Activated naive CD4-positive, alpha-beta T cell treated with anti-CD3 and anti-CD28 coated beads, Interleukin-2, amount 50 U/mL, for 16 hours (primary cell): ENCODE measurements at regions not wholly inside any gene's neighbourhood (a gene's known extent, or its start where the extent isn't known, plus 50 kb on each side); places are given as distances from the start of the nearest gene placed in this dataset.
"Not testable (repeated sequence)": the region's sequence is repeated elsewhere in the genome, so short reads cannot be mapped to it uniquely, and the experiment has no call there.

Source experiments
- DNase-seq: peaks from one replicate; pipeline ENCODE4 v3.0.0-alpha.2; 2020

DNA sequence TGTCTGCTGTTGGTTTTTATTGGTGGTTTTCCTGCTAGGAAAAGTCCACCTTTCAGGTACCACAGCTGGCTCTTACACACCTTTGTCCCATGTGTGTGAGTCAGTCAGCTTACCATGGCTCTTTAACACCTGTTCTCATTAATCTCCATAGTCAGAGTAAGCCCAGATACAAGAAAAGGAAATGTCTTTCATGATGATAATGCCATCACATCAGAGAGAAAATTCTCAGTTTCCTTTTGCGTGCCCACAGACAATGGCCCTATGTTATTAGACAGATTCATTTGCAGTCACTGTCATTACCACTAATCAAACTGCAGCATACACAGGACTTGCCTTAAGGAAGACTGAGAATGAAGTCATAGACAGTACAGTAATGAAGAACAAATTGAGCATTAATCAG, 1583.6 kb upstream of the LRRTM3 start:
- DNase-seq, result no peak

DNA sequence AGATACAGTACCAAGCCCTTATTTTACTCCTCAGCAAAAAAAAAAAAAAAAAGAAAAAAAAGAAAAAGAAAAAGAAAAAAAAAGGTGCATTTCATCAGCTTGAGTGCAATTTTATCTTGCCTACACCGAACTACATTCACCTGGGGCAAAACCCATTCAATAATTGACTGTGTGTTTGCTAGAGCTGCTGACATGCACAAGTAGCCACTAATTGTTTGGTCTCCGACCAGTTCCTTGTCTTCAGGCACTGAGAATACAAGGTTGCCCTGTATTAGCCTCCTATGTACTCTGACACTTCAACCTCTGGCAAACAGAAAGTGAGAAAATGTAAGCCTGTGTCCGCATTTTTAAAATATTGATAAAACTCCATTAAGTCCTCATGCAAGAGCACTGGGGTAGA, 1579.4 kb upstream of the LRRTM3 start:
- no peak for DNase-seq

DNA sequence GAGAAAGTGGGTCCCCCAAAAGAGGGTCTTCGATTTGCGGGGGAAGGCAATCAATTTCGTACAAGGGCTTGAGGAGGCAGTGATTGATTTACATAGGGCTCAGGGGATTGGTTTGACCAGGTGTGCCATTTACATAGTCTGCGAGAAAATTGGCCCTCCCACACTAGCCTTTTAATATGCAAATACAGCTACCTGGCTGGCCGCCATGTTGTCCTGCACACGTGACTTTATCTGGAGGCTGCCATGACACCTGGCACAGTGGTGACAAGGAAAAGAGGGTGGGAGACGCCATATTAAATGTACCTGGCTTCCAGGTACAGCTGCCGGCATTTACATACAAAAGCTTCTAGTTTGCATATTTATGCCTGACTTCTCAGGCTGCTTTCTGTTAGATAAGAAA, 1577.2 kb upstream of the LRRTM3 start:
- no peak for DNase-seq

DNA sequence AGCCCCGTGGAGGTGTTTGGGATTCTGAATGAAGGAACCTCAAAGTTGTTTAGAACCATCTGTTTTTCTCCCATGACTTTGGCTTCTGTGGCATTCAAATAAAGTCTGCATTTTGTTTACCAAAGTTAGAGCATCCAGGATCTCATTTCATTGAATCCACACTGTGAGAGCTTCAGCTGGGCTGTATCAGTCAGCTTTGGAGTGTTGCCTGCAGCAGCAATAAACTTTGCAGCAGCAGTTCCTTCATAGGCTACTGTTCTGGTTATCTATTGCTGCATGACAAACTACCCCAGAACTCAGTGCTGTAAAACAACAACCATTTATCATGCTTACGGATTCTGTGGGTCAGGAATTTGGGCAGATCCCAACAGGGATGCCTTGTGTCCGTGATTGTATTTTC, 1575.2 kb upstream of the LRRTM3 start:
- DNase-seq, result no peak

DNA sequence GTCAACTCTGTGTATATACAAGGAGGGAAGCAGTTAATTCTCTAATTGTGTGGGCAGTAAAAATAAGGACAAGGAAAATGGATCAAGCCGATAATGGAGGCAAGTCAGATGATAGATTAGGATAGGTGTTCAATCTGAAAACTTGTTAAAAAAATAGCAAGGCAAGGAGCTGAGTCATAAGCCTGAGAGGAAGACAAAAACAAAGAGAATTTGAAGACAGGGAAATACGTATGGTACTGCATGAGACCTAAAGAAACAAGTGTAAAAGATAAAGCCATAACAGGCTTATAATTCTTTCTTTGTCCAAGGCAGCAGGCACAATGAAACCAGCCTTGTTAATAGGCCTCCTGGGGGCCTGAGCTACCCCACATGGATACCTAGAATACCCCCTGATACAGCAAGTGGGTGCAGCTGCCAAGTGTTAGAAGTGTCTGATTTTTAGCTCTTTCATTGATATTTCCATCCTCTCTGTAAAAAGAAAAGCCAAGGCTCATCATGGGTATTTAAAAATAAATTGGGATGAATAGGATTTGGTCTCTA, 1570.6 kb upstream of the LRRTM3 start:
- DNase-seq, result no peak

DNA sequence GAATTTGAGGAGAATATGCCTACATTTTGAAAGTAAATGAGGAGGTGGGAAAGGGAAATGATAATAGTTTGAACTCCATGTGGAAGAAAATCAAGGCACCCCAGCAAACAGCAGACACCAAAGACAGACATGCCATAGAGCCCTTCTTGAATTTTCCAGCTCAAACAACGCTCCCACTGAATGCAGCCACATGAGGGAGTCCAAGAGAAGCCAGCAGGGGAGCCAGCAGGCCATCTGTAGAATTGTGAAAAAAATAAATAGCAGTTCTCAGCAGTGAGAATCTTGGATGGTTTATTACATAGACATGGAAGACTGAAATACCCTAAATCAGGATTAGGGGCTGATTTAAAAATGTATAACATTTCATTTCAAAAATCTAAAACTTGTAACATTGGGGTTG, 1567.3 kb upstream of the LRRTM3 start:
- DNase-seq, result no peak

DNA sequence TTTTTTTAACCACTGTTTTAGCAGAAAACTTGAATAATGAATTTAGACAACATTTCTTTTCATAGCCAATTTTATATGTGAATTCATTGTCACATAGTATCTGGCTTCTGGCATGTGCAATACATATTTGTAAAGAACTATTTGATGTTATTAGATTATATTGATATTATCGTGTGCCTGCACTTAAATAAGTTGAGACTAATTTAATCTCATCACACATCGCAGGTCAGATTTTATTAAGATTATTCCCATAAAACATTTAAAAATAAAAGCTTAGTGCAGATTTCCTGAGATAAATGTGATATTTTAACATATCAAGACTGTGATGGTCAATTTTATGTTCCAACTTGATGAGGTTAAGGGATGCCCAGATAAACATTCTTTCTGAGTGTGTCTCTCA, 1565.3 kb upstream of the LRRTM3 start:
- DNase-seq, result no peak

DNA sequence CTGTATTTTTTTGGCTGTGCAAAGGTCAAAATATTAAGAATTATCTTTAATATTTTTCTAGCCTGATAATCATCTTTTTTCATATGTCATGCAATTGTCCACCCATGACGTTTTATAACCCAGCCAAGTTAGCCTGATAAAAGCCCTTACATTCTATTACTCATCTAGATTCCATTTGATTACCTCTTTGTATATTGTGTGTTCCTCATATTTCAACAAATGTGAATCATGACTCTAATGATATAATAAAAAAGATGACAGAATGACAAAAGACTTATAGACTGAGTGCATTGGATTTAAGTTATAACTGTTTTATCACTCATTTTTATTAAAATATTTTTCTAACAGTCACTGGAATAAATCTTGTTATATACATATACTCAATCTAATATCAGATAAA, 1560.0 kb upstream of the LRRTM3 start:
- no peak for DNase-seq

DNA sequence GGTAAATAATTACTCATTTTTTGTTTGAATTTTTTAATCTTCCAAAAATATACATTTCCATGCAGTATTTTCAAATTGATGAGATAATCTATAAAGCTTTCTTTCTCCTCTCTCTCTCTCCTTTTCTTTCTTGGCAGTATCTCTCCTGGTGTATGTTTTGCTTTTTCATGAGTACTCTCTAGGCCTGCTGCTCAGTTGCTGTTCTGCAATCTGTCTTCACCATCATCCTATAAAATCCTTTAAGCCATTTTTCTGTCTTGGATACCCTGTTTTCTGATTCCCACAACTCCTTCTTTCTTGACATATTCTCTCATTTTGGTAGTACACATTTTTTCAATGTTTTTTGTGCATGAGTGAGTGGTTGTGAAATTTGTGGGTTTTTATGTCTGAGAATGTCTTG, 1558.1 kb upstream of the LRRTM3 start:
- no peak for DNase-seq

DNA sequence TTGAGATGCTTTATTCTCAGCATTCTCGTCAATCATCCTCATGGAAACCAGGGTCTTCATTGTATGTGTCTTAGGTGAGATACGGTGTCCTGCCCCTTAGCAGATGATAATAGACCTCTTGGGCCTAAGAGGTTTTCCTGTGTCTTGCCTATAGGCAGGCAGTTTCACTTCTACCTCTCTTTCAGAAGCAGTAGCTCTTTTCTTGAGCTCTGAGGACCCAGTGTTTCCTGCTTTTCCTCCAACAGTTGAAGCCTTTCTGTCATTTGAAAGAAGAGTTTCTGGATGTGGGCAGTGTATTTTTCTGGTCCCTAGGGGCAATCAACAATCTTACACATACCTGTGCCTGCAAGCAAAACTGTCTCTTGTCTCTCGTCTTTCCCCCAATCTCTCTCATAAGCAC, 1550.3 kb upstream of the LRRTM3 start:
- no peak for DNase-seq

DNA sequence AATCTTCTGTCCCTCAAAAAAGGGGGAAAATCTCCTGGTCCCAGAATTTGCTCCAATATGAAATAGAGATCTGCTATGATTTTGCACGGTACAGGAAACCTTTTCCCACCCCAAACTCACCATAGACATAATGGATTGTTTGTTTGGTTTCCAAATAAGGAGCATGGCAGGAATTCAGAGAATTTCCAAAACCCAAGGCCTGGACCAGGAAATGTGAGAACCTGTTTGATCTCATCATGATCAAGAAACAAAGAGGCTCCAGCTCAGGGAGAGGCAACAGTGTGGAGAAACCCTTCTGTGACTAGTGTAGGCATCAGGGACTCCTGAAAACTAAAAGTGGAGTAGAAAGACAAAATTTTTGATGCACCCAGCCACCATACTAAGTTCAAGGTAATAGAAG, 1548.1 kb upstream of the LRRTM3 start:
- DNase-seq, result no peak

DNA sequence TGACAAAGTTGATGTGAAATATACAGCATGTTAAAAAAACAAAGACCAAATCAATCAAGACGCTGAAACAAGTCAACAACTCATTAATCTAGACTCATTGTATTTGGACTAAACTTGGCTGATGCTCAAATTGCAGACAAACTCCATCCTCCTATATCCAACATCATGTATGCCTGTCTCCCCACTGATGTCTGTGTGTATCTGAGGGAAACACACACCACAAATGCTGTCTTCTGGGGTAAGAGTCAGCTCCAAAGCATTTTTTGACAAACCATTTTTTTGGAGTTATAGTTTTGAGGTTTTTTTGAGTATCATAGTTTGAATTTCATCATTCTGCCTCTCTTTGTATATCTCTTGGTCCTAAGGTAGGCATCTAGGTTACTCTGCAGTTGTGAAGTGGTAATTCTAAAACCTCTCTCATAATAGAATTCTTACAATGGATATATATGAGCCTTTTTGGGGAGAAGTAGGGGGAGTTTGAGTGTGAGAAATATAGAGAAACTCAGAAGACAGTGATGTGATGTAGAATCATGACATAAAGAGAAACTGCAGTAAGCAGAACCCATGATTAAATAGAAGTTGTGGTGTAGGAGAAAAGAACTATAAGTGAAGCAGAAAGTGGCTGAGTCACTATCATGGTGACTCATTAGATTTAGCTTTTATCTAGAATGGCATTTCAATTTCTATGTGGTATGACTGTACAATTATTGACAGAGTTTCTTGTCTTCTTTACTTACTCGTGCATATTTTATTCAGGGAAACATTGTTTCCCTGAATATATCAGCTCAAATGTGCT, 1531.1 kb upstream of the LRRTM3 start:
- no peak for DNase-seq

DNA sequence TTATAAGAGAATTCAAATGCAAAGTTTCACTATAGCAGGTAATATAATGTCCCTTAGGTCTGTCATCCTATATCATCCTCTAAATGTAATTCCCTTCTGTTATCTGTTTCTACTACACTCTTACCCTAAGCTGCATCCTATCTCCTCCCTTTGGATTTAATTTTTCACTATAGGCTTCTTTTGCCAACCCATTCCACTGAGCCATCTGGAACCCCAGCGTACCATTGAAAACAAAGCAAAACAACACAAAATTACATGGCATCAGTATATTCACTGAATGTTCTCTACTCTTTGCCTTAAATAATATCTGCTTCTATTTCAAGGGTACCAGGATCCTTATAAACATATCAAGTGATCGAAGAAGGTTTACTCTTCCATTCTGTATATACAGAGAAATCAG, 1530.2 kb upstream of the LRRTM3 start:
- DNase-seq, result no peak

DNA sequence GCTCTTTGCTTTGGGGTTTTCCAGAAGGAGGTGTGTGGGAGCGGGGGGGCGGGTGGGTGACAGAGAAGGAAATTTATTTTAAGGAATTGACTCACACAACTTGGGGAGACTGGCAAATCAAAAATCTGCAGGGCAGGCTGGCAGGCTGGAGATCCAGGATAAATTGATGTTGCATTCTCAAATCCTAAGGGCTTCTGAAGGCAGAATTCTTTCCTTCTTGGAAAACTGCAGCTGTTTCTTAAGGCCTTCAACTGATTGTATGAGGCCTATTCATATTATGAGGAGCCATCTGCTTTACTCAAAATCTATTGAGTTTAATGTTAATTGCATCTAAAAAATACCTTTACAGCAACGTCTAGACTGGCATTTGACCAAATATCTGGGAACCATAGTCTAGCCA, 1528.8 kb upstream of the LRRTM3 start:
- DNase-seq, result no peak

DNA sequence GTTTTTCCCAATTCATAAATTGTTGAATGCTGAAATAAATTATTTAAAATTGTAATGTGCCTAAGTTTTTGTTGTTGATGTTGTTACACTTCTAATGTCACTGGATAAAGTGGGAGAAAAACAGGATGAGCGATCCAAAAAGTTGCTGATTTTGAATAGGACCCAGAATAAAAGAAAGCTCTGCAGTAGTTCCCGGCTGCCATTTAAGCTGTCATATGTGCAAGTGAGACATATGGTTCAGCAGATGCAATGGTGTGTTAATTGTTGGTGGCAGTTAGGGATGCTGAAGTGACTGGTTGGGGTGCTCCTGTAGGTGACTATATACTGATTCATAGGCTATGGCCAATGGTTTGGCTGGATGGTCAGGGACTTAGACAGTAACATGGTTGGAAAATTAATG, 1517.4 kb upstream of the LRRTM3 start:
- DNase-seq, result no peak

DNA sequence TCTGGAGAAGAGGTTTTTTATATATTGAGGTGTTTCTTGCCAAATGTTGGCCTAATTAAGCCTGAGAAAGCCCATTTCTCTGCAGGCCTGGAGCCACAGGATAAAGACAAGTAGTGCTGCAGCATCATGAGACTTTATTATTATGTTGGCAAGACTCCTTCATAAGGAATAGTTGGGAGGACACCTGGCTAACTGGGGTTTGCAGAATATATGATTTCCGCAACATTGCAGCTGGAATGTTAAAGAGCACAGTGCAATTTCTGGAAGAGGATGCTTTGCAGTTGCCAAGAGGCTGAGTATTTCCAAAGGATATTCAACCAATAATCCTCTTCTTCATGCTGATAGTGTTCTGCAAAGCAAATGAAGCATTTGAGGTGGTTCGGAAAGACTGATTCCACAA, 1512.8 kb upstream of the LRRTM3 start:
- no peak for DNase-seq

DNA sequence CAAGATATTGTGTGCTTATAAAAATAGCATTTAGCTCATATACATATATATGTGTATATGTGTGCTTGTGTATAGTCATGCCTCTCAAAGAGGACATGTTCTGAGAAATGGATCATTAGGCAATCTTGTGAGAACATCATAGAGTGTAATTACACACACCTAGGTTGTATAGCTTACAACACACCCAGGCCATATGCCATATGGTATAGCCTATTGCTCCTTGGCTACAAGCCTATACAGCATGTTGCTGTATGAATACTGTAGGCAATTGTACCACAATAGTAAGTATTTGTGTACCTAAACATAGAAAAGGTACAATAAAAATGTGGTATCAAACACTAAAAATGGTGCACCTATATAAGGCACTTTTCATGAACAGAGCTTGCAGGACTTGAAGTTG, 1510.5 kb upstream of the LRRTM3 start:
- DNase-seq, result no peak

DNA sequence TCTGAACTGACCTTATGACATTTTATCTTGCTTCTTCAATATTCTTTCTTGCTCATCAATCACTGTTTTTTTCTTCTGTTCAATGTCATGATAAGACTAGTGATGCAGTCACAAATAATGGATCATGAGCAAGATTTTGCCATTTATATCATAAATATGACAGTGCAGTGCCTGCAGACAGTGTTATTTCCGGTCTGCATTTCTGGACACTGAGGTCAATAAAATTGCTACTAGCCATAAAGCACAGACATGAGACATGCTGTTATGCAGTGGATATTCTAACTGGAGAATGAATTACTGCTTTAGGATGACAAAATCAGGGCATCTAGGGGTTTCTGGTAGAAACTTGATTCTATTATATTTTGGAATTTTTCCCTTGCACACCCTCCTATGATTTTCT, 1509.7 kb upstream of the LRRTM3 start:
- no peak for DNase-seq

DNA sequence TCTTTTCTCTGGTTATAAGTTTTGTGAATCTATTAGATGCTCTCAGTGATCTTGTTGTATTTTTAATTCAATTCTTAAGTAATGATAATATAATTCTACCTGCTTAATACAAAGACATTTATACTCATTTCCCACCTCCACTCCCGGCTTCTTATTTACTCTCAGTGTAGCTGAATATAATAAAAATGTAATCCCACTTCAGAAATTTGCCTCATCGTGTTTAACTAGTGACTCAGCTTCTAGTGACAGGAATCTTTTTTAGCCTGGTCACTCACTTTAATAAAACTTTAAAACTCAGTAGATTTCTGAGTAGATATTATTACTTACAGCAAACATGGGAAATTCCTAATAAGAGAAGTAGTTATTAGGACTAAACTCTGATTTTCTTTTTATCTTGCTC, 1506.2 kb upstream of the LRRTM3 start:
- DNase-seq, result no peak

DNA sequence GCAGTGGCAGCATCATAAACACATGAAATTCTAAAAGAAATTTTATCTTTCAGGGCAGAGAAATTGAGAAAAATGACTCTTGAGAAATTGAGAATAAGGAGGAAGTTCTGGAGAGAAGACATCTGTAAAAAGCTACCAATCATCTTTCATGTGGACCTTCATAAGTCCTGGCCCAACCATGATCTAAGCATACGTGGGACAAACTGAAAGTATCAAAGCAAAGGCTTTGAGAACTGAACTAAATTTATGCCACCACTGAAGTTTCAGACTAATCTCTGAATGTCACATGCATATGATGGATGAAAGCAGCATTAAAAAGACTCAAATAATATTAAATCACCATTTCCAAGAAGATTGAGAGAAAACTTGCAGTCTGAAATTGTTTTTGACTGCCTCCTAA, 1502.8 kb upstream of the LRRTM3 start:
- no peak for DNase-seq

DNA sequence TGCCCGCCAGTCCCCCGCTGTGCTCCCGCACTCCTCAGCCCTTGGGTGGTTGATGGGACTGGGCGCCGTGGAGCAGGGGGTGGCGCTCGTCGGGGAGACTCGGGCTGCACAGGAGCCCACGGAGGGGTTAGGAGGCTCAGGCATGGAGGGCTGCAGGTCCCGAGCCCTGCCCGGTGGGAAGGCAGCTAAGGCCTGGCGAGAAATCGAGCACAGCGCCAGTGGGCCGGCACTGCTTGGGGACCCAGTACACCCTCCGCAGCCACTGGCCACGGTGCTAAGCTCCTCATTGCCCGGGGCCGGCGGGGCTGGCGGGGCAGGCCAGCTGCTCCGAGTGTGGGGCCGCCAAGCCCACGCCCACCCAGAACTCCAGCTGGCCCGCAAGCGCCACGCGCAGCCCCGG, 1496.5 kb upstream of the LRRTM3 start:
- not testable (repeated sequence) for DNase-seq

DNA sequence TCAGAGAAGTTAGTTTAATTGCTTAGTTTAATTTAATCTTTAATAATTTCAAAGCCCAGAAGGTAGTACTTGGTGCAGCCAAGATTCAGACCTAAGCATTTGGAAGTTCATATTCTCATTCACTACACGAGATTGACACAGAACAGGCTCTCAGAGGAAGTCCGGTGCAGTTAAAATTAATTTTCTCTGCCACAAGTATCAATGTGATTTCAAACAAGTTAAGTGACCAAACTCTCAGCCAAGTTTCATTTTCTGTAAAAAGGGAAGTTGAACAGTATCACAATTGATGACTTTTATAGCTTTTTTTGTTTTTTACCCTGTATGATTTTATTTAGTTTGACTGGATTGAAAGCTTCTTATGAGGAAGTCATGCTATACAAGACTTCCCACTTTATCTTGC, 1494.9 kb upstream of the LRRTM3 start:
- no peak for DNase-seq

DNA sequence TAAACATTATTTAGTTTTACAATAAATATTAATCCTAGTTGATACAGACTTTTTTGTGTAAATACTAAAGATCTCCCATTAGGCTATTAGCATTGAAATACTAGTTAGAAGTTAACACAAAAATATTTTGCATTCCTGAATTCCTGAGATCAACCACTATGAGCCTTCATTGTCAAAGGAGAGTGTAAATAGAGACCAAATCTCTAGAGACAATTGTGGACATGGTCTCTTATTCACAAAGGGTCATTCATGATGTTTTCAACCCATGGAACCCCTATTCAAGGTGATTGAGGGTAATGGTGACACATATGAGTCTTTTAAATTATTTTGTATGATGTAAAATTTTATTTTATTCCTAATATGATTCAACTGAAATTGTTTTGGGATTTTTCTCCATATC, 1454.8 kb upstream of the LRRTM3 start:
- no peak for DNase-seq

DNA sequence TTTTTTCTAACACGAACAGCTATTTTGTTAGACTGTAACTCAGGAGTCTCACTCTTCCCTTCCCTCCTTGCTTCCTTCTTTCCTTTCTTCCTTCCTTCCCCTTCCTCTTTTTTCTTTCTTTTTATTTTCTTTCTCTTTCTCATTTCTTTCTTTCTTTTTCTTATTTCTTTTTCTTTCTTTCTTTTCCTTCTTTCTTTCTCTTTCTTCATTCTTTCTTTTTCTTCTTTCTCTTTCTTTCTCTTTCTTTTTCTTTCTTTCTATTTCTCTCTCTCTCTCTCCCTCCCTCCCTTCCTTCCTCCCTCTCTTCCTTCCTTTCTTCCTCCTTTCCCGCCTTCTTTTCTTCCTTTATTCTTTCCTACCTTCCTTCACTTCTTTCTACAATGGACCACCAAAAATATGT, 1443.0 kb upstream of the LRRTM3 start:
- no peak for DNase-seq

DNA sequence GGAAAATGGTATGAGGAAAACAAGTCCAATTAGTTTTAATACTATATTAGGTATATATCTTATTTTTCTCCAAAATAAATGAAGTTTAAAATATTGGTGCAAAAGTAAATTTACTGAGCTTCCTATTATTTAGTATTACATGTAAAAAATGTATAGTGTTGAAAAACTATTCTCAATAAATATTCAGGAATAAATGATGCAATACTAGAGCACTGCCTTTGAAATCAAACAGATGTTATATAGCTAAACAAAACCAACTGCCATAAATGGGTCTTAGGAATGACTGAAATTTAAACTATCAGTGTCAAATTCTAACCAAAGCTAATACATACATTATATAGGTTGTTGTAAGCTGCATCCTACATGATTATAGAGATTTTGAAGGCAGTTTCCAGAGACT, 1434.0 kb upstream of the LRRTM3 start:
- DNase-seq, result no peak
